NCI-H2227 (cell line): ENCODE measurements at regions not wholly inside any gene's neighbourhood (a gene's known extent, or its start where the extent isn't known, plus 50 kb on each side); places are given as distances from the start of the nearest gene placed in this dataset.
"Not testable (repeated sequence)": the region's sequence is repeated elsewhere in the genome, so short reads cannot be mapped to it uniquely, and the experiment has no call there.

ENCODE experiments used
- DNase-seq: peaks from one replicate; lab custom pipeline; 2025; ENCODE audit not compliant: unreplicated experiment; lab: John Stamatoyannopoulos, UW

GRCh38 chr1:209086486-209087192 lies 496.9 kb upstream of the CAMK1G start:
- no peak for DNase-seq

- DNase-seq = no peak
Measured at GRCh38 chr1:209094384-209094783, 489.1 kb upstream of the CAMK1G start.

- no peak for DNase-seq
Measured at GRCh38 chr1:209095627-209096595, 487.6 kb upstream of the CAMK1G start.

- DNase-seq = no peak
Measured at GRCh38 chr1:209100460-209100859, 483.1 kb upstream of the CAMK1G start.

- no peak for DNase-seq
Measured at GRCh38 chr1:209101106-209101505, 482.4 kb upstream of the CAMK1G start.

- DNase-seq = no peak
Measured at GRCh38 chr1:209102120-209102519, 481.4 kb upstream of the CAMK1G start.

GRCh38 chr1:209102531-209102930 lies 481.0 kb upstream of the CAMK1G start:
- DNase-seq = no peak

GRCh38 chr1:209103092-209103491 lies 480.4 kb upstream of the CAMK1G start:
- no peak for DNase-seq

GRCh38 chr1:209104646-209105045 lies 478.9 kb upstream of the CAMK1G start:
- no peak for DNase-seq

GRCh38 chr1:209105701-209106100 lies 477.8 kb upstream of the CAMK1G start:
- DNase-seq = no peak

GRCh38 chr1:209106237-209106741 lies 477.2 kb upstream of the CAMK1G start:
- DNase-seq = no peak

GRCh38 chr1:209106861-209107260 lies 476.7 kb upstream of the CAMK1G start:
- no peak for DNase-seq

GRCh38 chr1:209107535-209107934 lies 476.0 kb upstream of the CAMK1G start:
- DNase-seq = no peak

GRCh38 chr1:209109001-209109785 lies 474.3 kb upstream of the CAMK1G start:
- DNase-seq = no peak

GRCh38 chr1:209113521-209113920 lies 470.0 kb upstream of the CAMK1G start:
- DNase-seq = no peak

- DNase-seq = no peak
Measured at GRCh38 chr1:209116705-209117104, 466.8 kb upstream of the CAMK1G start.

GRCh38 chr1:209123601-209124000 lies 459.9 kb upstream of the CAMK1G start:
- no peak for DNase-seq

GRCh38 chr1:209129091-209129490 lies 454.4 kb upstream of the CAMK1G start:
- not testable (repeated sequence) for DNase-seq

- no peak for DNase-seq
Measured at GRCh38 chr1:209130886-209131285, 452.6 kb upstream of the CAMK1G start.

GRCh38 chr1:209132736-209133467 lies 450.6 kb upstream of the CAMK1G start:
- no peak for DNase-seq
